ENCODE measurements at regions not wholly inside any gene's neighbourhood (a gene's known extent, or its start where the extent isn't known, plus 50 kb on each side); places are given as distances from the start of the nearest gene placed in this dataset.
"Not testable (repeated sequence)": the region's sequence is repeated elsewhere in the genome, so short reads cannot be mapped to it uniquely, and the experiment has no call there.

DNA sequence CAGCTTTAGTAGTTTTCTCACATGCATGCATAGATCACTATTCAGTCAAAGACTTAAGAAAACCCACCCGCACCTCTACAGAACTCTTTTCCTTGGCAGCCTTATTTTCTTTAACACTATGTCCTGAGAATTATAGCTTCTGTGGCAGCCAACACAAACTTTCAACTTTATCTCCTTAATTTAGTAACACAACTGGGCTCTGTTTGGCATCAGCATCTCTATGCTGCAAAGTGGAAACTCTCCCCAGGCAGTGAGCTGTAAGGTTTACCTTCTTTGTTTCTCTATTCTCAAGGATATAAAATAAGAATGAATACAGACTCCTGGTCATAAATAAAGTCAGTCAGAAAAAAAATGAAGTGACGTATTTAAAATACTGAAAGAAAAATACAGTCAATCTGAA is 115.2 kb upstream of the PPP1R9A start:
- no peaks in the 10 kb centered on the region for H3K27me3 ChIP-seq
- H3K4me1 ChIP-seq, result no peaks in the 10 kb centered on the region
- H3K4me3 ChIP-seq, result no peak overlapping the region
- no peaks in the 10 kb centered on the region for H3K9me3 ChIP-seq
- DNase-seq (ENCODE audit: low spot score), result no peak
- H3K36me3 ChIP-seq, result no peaks in the 10 kb centered on the region
- H3K27ac ChIP-seq, result no peak overlapping the region
- TF ChIP-seq, protein P1, sequence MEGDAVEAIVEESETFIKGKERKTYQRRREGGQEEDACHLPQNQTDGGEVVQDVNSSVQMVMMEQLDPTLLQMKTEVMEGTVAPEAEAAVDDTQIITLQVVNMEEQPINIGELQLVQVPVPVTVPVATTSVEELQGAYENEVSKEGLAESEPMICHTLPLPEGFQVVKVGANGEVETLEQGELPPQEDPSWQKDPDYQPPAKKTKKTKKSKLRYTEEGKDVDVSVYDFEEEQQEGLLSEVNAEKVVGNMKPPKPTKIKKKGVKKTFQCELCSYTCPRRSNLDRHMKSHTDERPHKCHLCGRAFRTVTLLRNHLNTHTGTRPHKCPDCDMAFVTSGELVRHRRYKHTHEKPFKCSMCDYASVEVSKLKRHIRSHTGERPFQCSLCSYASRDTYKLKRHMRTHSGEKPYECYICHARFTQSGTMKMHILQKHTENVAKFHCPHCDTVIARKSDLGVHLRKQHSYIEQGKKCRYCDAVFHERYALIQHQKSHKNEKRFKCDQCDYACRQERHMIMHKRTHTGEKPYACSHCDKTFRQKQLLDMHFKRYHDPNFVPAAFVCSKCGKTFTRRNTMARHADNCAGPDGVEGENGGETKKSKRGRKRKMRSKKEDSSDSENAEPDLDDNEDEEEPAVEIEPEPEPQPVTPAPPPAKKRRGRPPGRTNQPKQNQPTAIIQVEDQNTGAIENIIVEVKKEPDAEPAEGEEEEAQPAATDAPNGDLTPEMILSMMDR (IDR thresholded peaks at IDR 0.05), result no peak

DNA sequence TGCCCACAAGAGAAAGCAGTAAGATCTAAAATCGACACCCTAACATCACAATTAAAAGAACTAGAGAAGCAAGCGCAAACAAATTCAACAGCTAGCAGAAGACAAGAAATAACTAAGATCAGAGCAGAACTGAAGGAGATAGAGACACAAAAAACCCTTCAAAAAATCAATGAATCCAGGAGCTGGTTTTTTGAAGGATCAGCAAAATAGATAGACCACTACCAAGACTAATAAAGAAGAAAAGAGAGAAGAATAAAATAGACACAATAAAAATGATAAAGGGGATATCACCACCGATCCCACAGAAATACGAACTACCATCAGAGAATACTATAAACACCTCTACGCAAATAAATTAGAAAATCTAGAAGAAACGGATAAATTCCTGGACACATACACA is 110.0 kb upstream of the PPP1R9A start:
- not testable (repeated sequence) for H3K27ac ChIP-seq; H3K4me3 ChIP-seq; H3K36me3 ChIP-seq; DNase-seq (ENCODE audit: low spot score); H3K27me3 ChIP-seq; H3K9me3 ChIP-seq; H3K4me1 ChIP-seq

DNA sequence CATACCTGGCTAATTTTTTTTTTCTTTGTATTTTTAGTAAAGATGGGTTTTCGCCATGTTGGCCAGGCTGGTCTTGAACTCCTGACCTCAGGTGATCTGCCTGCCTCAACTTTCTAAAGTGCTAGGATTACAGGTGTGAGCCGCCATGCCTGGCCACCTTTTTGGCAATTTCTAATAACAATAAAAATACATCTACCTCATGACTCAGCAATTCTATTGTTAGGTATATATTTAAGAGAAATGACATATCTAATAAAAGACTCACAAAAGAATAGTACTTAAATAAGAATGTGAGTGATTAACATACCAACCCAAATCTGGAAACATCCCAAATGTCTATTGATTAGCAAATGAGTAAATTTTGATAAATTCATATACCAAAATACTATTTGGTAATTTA is 103.6 kb upstream of the PPP1R9A start:
- TF ChIP-seq, protein P1 (IDR thresholded peaks at IDR 0.05), result no peak
- no peak for DNase-seq (ENCODE audit: low spot score)
- H3K27me3 ChIP-seq, result no peaks in the 10 kb centered on the region
- no peak overlapping the region for H3K27ac ChIP-seq
- H3K4me3 ChIP-seq, result no peak overlapping the region
- no peaks in the 10 kb centered on the region for H3K36me3 ChIP-seq
- H3K4me1 ChIP-seq, result no peaks in the 10 kb centered on the region
- H3K9me3 ChIP-seq, result no peaks in the 10 kb centered on the region

DNA sequence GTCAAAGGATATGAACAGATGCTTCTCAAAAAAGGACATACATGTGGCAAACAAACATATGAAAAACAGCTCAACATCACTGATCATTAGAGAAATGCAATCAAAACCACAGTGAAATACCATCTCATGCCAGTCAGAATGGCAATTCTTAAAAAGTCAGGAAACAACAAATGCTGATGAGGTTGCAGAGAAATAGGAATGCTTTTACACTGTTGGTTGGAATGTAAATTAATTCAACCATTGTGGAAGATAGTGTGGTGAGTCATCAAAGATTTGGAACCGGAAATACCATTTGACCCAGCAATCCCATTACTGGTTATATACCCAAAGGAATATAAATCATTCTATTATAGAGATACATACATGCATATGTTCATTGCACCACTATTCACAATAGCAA is 98.7 kb upstream of the PPP1R9A start:
- not testable (repeated sequence) for DNase-seq (ENCODE audit: low spot score); H3K36me3 ChIP-seq; H3K4me1 ChIP-seq; H3K27ac ChIP-seq; H3K9me3 ChIP-seq; H3K4me3 ChIP-seq; H3K27me3 ChIP-seq

DNA sequence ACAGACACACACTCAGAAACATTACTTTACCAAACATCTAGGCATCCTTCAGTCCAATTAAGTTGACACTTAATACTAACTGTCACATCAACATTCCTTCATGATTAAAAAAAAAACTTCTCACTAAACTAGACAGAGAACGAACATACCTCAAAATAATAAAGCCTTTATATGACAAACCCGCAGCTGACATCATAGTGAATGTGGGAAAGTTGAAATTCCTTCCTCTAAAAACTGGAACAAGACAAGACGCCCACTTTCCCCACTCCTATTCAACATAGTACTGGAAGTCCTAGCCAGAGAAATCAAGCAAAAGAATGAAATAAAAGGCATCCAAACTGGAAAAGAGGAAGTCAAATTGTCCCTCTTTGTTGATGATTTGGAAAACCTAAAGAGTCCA is 96.9 kb upstream of the PPP1R9A start:
- Histone ChIP-seq H3K4me3 (no peak overlapping the region), H3K27ac (no peak overlapping the region), H3K27me3 (no peaks in the 10 kb centered on the region), H3K36me3 (no peaks in the 10 kb centered on the region), H3K4me1 (no peaks in the 10 kb centered on the region), H3K9me3 (no peaks in the 10 kb centered on the region)
- no peak for DNase-seq (ENCODE audit: low spot score)
- TF ChIP-seq, protein P1 (IDR thresholded peaks at IDR 0.05), result no peak

DNA sequence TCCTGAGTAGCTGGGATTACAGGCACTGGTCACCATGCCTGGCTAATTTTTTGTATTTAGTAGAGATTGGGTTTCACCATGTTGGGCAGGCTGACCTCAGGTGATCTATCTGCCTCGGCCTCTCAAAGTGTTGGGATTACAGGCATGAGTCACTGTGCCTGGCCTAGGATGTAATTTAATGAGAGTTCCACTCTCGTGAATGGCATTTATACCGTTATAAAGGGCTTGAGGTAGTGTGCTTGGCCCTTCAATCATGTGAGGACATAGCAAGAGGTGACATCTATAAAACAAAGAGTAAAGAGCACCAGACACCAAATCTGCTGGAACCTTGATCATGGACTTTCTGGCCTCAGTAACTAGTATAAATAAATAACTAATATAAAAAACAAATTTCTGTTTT is 93.5 kb upstream of the PPP1R9A start:
- DNase-seq (ENCODE audit: low spot score), result no peak
- Histone ChIP-seq H3K27ac (no peak overlapping the region), H3K9me3 (peaks cover 0 to 22% of the 10 kb centered on the region in 2 donors), H3K4me1 (no peaks in the 10 kb centered on the region), H3K36me3 (no peaks in the 10 kb centered on the region), H3K4me3 (no peak overlapping the region), H3K27me3 (no peaks in the 10 kb centered on the region)
- TF ChIP-seq, protein P1 (IDR thresholded peaks at IDR 0.05), result no peak

DNA sequence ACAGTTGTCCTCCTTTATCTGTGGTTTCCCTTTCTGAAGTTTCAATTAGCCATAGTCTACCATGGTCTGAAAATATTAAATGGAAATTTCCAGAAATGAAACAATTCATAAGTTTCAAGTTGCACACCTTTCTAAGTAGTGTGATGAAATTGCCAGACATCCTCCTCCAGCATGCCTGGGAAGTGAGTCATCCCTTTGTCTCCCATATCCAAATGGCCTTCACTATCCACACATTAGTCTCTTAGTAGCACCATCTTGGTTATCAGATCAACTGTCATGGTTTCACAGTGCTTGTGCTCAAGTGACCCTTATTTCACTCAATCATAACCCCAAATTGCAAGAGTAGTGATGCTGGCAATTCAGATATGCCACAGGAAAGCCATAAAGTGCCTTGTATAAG is 83.4 kb upstream of the PPP1R9A start:
- Histone ChIP-seq H3K9me3 (peaks cover 0 to 8% of the 10 kb centered on the region in 2 donors), H3K27me3 (no peaks in the 10 kb centered on the region), H3K27ac (no peak overlapping the region)

More for the DNA sequence above, 83.4 kb upstream of the PPP1R9A start:
- no peak for DNase-seq (ENCODE audit: low spot score)
- no peak overlapping the region for H3K4me3 ChIP-seq
- H3K4me1 ChIP-seq, result no peaks in the 10 kb centered on the region
- no peaks in the 10 kb centered on the region for H3K36me3 ChIP-seq
- TF ChIP-seq, protein P1 (IDR thresholded peaks at IDR 0.05), result no peak

All from right atrium auricular region (tissue), 2 donors.